DOHH2 (cell line): ENCODE measurements at regions not wholly inside any gene's neighbourhood (a gene's known extent, or its start where the extent isn't known, plus 50 kb on each side); places are given as distances from the start of the nearest gene placed in this dataset.

ENCODE experiments used
- H3F3A ChIP-seq: fragments of 200-600 bp; sonication (generic), shearing (Covaris generic); 2 replicates; pipeline ENCODE4 v1.6.0; 2016; ENCODE audit warnings: antibody characterized with exemption, mild to moderate bottlenecking; ENCODE audit not compliant: control insufficient read depth, insufficient read depth
- H3K27ac ChIP-seq: fragments of 200-600 bp; sonication (generic); 2 replicates; pipeline ENCODE4 v1.5.1; 2014; ENCODE audit warnings: low read depth, mild to moderate bottlenecking, low read length, moderate library complexity
- H3K27me3 ChIP-seq: fragments of 200-600 bp; sonication (generic); 2 replicates; pipeline ENCODE4 v1.6.1; 2014; ENCODE audit warnings: mild to moderate bottlenecking, low read length, mixed read lengths; ENCODE audit not compliant: control insufficient read depth
- H3K36me3 ChIP-seq: fragments of 200-600 bp; sonication (generic); 2 replicates; pipeline ENCODE4 v1.6.1; 2014; ENCODE audit warnings: mild to moderate bottlenecking, low read length, moderate library complexity, mixed read lengths; ENCODE audit not compliant: control insufficient read depth
- H3K4me1 ChIP-seq: fragments of 200-600 bp; sonication (generic); 2 replicates; pipeline ENCODE4 v1.6.1; 2014; ENCODE audit warnings: mild to moderate bottlenecking, low read length, mixed read lengths; ENCODE audit not compliant: control insufficient read depth
- H3K4me2 ChIP-seq: fragments of 200-600 bp; sonication (generic); 2 replicates; pipeline ENCODE4 v1.6.0; 2014; ENCODE audit warnings: mild to moderate bottlenecking, low read length, moderate library complexity
- H3K4me3 ChIP-seq: fragments of 200-600 bp; sonication (generic); 2 replicates; pipeline ENCODE4 v1.5.1; 2014; ENCODE audit warnings: mild to moderate bottlenecking, low read length, mixed read lengths
- H3K79me2 ChIP-seq: fragments of 200-600 bp; sonication (generic); 2 replicates; pipeline ENCODE4 v1.6.1; 2014; ENCODE audit warnings: mild to moderate bottlenecking, low read length, mixed read lengths; ENCODE audit not compliant: control insufficient read depth
- H3K9me2 ChIP-seq: fragments of 200-600 bp; sonication (generic); replicated peaks from 2 replicates; pipeline ENCODE4 v1.6.1; 2014; ENCODE audit warnings: mild to moderate bottlenecking, low read length, mixed read lengths; ENCODE audit not compliant: control insufficient read depth
- H3K9me3 ChIP-seq: fragments of 200-600 bp; sonication (generic); 2 replicates; pipeline ENCODE4 v1.6.1; 2014; ENCODE audit warnings: antibody characterized with exemption, low read length, mixed read lengths; ENCODE audit not compliant: control insufficient read depth, insufficient read depth
- H4K20me1 ChIP-seq: fragments of 200-600 bp; sonication (generic); 2 replicates; pipeline ENCODE4 v1.6.0; 2014; ENCODE audit warnings: low read depth, mild to moderate bottlenecking, antibody characterized with exemption, low read length, moderate library complexity; ENCODE audit not compliant: control insufficient read depth, insufficient read depth
- EZH2phosphoT487 ChIP-seq: fragments of 200-600 bp; sonication (generic); IDR thresholded peaks from 2 replicates; pipeline ENCODE4 v1.6.1; 2017; ENCODE audit warnings: borderline replicate concordance, mild to moderate bottlenecking, antibody characterized with exemption, low read length, moderate library complexity, mixed read lengths
- TF ChIP-seq, protein P1 (sequence below): fragments of 200-600 bp; sonication (generic); IDR thresholded peaks from one replicate; pipeline ENCODE4 v1.5.1; 2014; ENCODE audit warnings: antibody characterized with exemption, mild to moderate bottlenecking, low read depth, low read length; ENCODE audit not compliant: poor library complexity, severe bottlenecking

- Histone ChIP-seq H3K4me3 (no peak overlapping the region), H4K20me1 (no peaks in the 10 kb centered on the region), H3K36me3 (no peaks in the 10 kb centered on the region), H3K4me2 (no peak overlapping the region), H3K9me3 (no peaks in the 10 kb centered on the region), H3K79me2 (no peaks in the 10 kb centered on the region), H3K4me1 (no peaks in the 10 kb centered on the region), H3K9me2 (no peaks in the 10 kb centered on the region), H3F3A (no peaks in the 10 kb centered on the region), H3K27ac (no peak overlapping the region), H3K27me3 (no peaks in the 10 kb centered on the region)
- TF ChIP-seq, protein P1, sequence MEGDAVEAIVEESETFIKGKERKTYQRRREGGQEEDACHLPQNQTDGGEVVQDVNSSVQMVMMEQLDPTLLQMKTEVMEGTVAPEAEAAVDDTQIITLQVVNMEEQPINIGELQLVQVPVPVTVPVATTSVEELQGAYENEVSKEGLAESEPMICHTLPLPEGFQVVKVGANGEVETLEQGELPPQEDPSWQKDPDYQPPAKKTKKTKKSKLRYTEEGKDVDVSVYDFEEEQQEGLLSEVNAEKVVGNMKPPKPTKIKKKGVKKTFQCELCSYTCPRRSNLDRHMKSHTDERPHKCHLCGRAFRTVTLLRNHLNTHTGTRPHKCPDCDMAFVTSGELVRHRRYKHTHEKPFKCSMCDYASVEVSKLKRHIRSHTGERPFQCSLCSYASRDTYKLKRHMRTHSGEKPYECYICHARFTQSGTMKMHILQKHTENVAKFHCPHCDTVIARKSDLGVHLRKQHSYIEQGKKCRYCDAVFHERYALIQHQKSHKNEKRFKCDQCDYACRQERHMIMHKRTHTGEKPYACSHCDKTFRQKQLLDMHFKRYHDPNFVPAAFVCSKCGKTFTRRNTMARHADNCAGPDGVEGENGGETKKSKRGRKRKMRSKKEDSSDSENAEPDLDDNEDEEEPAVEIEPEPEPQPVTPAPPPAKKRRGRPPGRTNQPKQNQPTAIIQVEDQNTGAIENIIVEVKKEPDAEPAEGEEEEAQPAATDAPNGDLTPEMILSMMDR: no peak
- no peak for TF ChIP-seq EZH2phosphoT487
These were observed 793.1 kb downstream of the NXPH1 start for GRCh38 chr7:9226500-9226899.

GRCh38 chr7:9231630-9232121 is 798.3 kb downstream of the NXPH1 start:
- H3K4me1 ChIP-seq: no peaks in the 10 kb centered on the region
- H3K27me3 ChIP-seq: no peaks in the 10 kb centered on the region
- no peak overlapping the region for H3K27ac ChIP-seq
- H3K9me3 ChIP-seq: no peaks in the 10 kb centered on the region
- H3K79me2 ChIP-seq: no peaks in the 10 kb centered on the region
- H3K4me2 ChIP-seq: no peak overlapping the region
- H3K36me3 ChIP-seq: no peaks in the 10 kb centered on the region
- H4K20me1 ChIP-seq: no peaks in the 10 kb centered on the region
- TF ChIP-seq, protein P1: no peak
- TF ChIP-seq EZH2phosphoT487: no peak
- no peaks in the 10 kb centered on the region for H3F3A ChIP-seq
- no peaks in the 10 kb centered on the region for H3K9me2 ChIP-seq
- no peak overlapping the region for H3K4me3 ChIP-seq

DNA sequence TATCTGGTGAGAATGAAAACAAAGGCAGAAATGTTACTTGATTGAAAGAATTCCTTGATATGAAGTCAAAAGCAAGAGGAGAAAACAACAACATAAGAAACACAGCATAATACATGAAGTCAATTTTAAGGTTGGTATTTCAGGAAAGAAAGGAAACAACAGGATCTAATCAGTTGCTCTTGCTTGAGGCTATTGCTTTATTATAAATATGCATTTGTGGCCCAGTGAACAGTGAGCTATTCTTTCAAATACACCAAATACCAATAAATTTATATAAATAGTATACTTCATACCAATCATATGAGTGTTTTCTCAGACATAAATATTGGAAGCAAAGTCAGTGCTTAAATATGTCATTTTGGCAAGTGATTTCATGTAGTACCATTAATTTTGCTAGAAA is 806.6 kb downstream of the NXPH1 start:
- H3K36me3 ChIP-seq: no peaks in the 10 kb centered on the region
- H3K79me2 ChIP-seq: no peaks in the 10 kb centered on the region
- no peak overlapping the region for H3K4me2 ChIP-seq
- H3K9me3 ChIP-seq: no peaks in the 10 kb centered on the region
- TF ChIP-seq, protein P1: no peak
- no peak for TF ChIP-seq EZH2phosphoT487
- H3K9me2 ChIP-seq: no peaks in the 10 kb centered on the region
- H3K4me3 ChIP-seq: no peak overlapping the region
- no peaks in the 10 kb centered on the region for H3F3A ChIP-seq
- H3K27me3 ChIP-seq: no peaks in the 10 kb centered on the region
- H3K27ac ChIP-seq: no peak overlapping the region
- no peaks in the 10 kb centered on the region for H3K4me1 ChIP-seq
- H4K20me1 ChIP-seq: no peaks in the 10 kb centered on the region
